ENCODE measurements at regions not wholly inside any gene's neighbourhood (a gene's known extent, or its start where the extent isn't known, plus 50 kb on each side); places are given as distances from the start of the nearest gene placed in this dataset.
A peak's percentile ranks its signal among the peaks of the same experiment; 100 is the strongest.

- no peak overlapping the region for H3K4me3 ChIP-seq (ENCODE audit: low read depth, low read length)
- no peaks in the 10 kb centered on the region for H3K27me3 ChIP-seq (ENCODE audit: control insufficient read depth, insufficient read depth, low read length)
- no peaks in the 10 kb centered on the region for H3K36me3 ChIP-seq (ENCODE audit: control insufficient read depth, insufficient read depth, low read length)
- DNase-seq (ENCODE audit: low read depth), result no peak
- peak; percentile 68 for FAIRE-seq
- TF ChIP-seq CTCF (IDR thresholded peaks at IDR 0.05; ENCODE audit: insufficient read depth, low read length, severe bottlenecking), result no peak
These were observed 103.9 kb upstream of the BCL6 start for GRCh38 chr3:187849016-187849654.

- FAIRE-seq, result peak; percentile 98
- Histone ChIP-seq H3K27me3 (ENCODE audit: control insufficient read depth, insufficient read depth, low read length) (no peaks in the 10 kb centered on the region), H3K36me3 (ENCODE audit: control insufficient read depth, insufficient read depth, low read length) (no peaks in the 10 kb centered on the region), H3K4me3 (ENCODE audit: low read depth, low read length) (no peak overlapping the region)
- no peak for TF ChIP-seq CTCF (IDR thresholded peaks at IDR 0.05; ENCODE audit: insufficient read depth, low read length, severe bottlenecking)
- peak; percentile 71 for DNase-seq (ENCODE audit: low read depth)
These were observed 105.1 kb upstream of the BCL6 start for GRCh38 chr3:187850258-187850921.

GRCh38 chr3:187852842-187853730 is 107.8 kb upstream of the BCL6 start:
- no peaks in the 10 kb centered on the region for H3K36me3 ChIP-seq (ENCODE audit: control insufficient read depth, insufficient read depth, low read length)
- no peaks in the 10 kb centered on the region for H3K27me3 ChIP-seq (ENCODE audit: control insufficient read depth, insufficient read depth, low read length)
- no peak overlapping the region for H3K4me3 ChIP-seq (ENCODE audit: low read depth, low read length)
- no peak for TF ChIP-seq CTCF (IDR thresholded peaks at IDR 0.05; ENCODE audit: insufficient read depth, low read length, severe bottlenecking)
- FAIRE-seq (no peak), DNase-seq (ENCODE audit: low read depth) (peak; percentile 90)

GRCh38 chr3:187855131-187855530 is 109.9 kb upstream of the BCL6 start:
- DNase-seq (ENCODE audit: low read depth) (no peak), FAIRE-seq (no peak)
- H3K27me3 ChIP-seq (ENCODE audit: control insufficient read depth, insufficient read depth, low read length), result no peaks in the 10 kb centered on the region
- H3K4me3 ChIP-seq (ENCODE audit: low read depth, low read length), result no peak overlapping the region
- TF ChIP-seq CTCF (IDR thresholded peaks at IDR 0.05; ENCODE audit: insufficient read depth, low read length, severe bottlenecking), result no peak
- no peaks in the 10 kb centered on the region for H3K36me3 ChIP-seq (ENCODE audit: control insufficient read depth, insufficient read depth, low read length)

- no peak for FAIRE-seq
- no peak for TF ChIP-seq CTCF (IDR thresholded peaks at IDR 0.05; ENCODE audit: insufficient read depth, low read length, severe bottlenecking)
- Histone ChIP-seq H3K27me3 (ENCODE audit: control insufficient read depth, insufficient read depth, low read length) (no peaks in the 10 kb centered on the region), H3K36me3 (ENCODE audit: control insufficient read depth, insufficient read depth, low read length) (no peaks in the 10 kb centered on the region), H3K4me3 (ENCODE audit: low read depth, low read length) (no peak overlapping the region)
- DNase-seq (ENCODE audit: low read depth), result no peak
These were observed 111.3 kb upstream of the BCL6 start for GRCh38 chr3:187856555-187856954.
